Erythroblast (primary cell): ENCODE measurements at regions not wholly inside any gene's neighbourhood (a gene's known extent, or its start where the extent isn't known, plus 50 kb on each side); places are given as distances from the start of the nearest gene placed in this dataset.

ENCODE experiments used
- GATA1 ChIP-seq: IDR thresholded peaks from 2 replicates; pipeline ENCODE4 v1.6.1; 2011; ENCODE audit warnings: low read depth, mild to moderate bottlenecking, control low read depth, low read length, moderate library complexity
- POLR2A ChIP-seq: IDR thresholded peaks from 2 replicates; pipeline ENCODE4 v1.6.1; 2011; ENCODE audit warnings: mild to moderate bottlenecking, low read length

DNA sequence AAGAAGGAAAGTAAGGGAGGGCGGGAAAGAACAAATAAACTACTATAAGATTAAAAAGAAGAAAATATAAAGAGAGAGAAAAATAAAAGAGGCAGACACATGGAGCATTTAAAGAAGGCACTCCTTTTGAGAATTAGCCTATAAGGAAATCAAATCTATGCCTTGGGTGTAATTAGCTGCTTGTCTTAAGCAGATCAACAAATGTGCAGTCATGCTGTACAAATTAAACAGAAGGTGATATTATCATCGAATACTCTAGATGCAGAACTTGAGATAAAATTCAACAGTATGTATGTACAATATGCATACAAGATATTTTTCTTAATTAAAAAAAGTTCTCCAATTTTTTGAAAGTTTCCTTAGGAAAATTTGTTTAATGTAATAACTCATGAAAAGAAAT lies 623.0 kb upstream of the CHORDC1 start:
- TF ChIP-seq POLR2A = no peak
- TF ChIP-seq GATA1 = no peak
